ENCODE measurements at regions not wholly inside any gene's neighbourhood (a gene's known extent, or its start where the extent isn't known, plus 50 kb on each side); places are given as distances from the start of the nearest gene placed in this dataset.

DNA sequence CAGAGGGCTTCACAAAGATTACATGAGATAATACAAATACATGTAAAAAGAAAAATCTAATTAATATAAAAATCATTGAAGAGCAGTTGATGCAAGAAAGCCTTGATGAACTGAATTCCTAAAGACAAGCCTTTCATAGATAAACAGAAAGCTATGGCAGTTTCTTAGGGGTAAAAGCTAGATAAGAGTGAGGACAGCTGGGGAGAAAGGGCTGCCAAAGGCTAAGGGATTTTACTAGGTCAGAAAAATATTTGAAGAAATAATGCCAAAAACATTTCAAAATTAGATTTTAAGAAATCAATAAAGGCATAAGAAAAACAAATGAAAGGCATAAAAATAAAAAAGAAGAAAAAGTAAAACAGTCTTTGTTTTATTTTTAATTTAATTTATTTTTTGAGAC is 107.9 kb upstream of the ZNF366 start:
- Histone ChIP-seq H3K4me3 (no peak overlapping the region), H3K27ac (no peak overlapping the region), H3K9me3 (ENCODE audit: low read depth) (no peaks in the 10 kb centered on the region), H3K36me3 (no peaks in the 10 kb centered on the region), H3K27me3 (no peaks in the 10 kb centered on the region), H3K4me1 (ENCODE audit: low read depth) (no peaks in the 10 kb centered on the region)
- DNase-seq (ENCODE audit: low read depth in 1 of 2, low spot score in 1 of 2), result peak in 1 of 2 donors; percentile 30
- TF ChIP-seq, protein P1, sequence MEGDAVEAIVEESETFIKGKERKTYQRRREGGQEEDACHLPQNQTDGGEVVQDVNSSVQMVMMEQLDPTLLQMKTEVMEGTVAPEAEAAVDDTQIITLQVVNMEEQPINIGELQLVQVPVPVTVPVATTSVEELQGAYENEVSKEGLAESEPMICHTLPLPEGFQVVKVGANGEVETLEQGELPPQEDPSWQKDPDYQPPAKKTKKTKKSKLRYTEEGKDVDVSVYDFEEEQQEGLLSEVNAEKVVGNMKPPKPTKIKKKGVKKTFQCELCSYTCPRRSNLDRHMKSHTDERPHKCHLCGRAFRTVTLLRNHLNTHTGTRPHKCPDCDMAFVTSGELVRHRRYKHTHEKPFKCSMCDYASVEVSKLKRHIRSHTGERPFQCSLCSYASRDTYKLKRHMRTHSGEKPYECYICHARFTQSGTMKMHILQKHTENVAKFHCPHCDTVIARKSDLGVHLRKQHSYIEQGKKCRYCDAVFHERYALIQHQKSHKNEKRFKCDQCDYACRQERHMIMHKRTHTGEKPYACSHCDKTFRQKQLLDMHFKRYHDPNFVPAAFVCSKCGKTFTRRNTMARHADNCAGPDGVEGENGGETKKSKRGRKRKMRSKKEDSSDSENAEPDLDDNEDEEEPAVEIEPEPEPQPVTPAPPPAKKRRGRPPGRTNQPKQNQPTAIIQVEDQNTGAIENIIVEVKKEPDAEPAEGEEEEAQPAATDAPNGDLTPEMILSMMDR (IDR thresholded peaks at IDR 0.05; ENCODE audit: low read depth, low read length), result no peak

GRCh38 chr5:72613515-72613914 is 106.3 kb upstream of the ZNF366 start:
- H3K9me3 ChIP-seq (ENCODE audit: low read depth), result no peaks in the 10 kb centered on the region
- H3K4me1 ChIP-seq (ENCODE audit: low read depth), result no peaks in the 10 kb centered on the region
- no peaks in the 10 kb centered on the region for H3K27me3 ChIP-seq
- H3K36me3 ChIP-seq, result no peaks in the 10 kb centered on the region
- no peak overlapping the region for H3K4me3 ChIP-seq
- no peak overlapping the region for H3K27ac ChIP-seq
- TF ChIP-seq, protein P1 (IDR thresholded peaks at IDR 0.05; ENCODE audit: low read depth, low read length), result no peak
- no peak for DNase-seq (ENCODE audit: low read depth in 1 of 2, low spot score in 1 of 2)

- no peak for DNase-seq (ENCODE audit: low read depth in 1 of 2, low spot score in 1 of 2)
- TF ChIP-seq, protein P1 (IDR thresholded peaks at IDR 0.05; ENCODE audit: low read depth, low read length), result no peak
- Histone ChIP-seq H3K4me1 (ENCODE audit: low read depth) (no peaks in the 10 kb centered on the region), H3K27ac (no peak overlapping the region), H3K9me3 (ENCODE audit: low read depth) (no peaks in the 10 kb centered on the region), H3K36me3 (no peaks in the 10 kb centered on the region), H3K4me3 (no peak overlapping the region), H3K27me3 (no peaks in the 10 kb centered on the region)
Observed at GRCh38 chr5:72612810-72613209, 105.6 kb upstream of the ZNF366 start.

- Histone ChIP-seq H3K4me1 (ENCODE audit: low read depth) (no peaks in the 10 kb centered on the region), H3K27me3 (no peaks in the 10 kb centered on the region), H3K9me3 (ENCODE audit: low read depth) (no peaks in the 10 kb centered on the region), H3K36me3 (no peaks in the 10 kb centered on the region), H3K27ac (no peak overlapping the region), H3K4me3 (no peak overlapping the region)
- DNase-seq (ENCODE audit: low read depth in 1 of 2, low spot score in 1 of 2), result peak; percentile 89
- TF ChIP-seq, protein P1 (IDR thresholded peaks at IDR 0.05; ENCODE audit: low read depth, low read length), result peak; percentile 99
Observed at GRCh38 chr5:72611118-72611730, 104.0 kb upstream of the ZNF366 start.

DNA sequence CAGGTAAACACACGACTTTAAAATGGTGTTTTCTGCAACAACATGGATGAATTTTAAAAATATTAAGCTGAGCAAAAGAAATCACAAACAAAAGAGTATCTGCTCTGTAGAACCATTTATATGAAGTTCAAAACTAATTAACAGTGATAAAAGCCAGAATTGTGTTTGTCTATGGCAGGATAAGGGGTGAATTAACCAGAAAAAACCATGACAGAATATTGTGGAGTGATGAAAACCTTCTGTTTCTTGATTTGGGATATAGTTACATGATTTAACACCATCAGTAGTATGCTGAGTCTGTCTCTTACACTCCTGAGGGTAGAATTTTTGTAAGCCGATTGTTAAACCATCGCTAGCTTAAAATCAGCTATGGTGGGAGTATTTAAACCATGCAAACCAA is 101.7 kb upstream of the ZNF366 start:
- H3K27ac ChIP-seq, result no peak overlapping the region
- H3K4me3 ChIP-seq, result no peak overlapping the region
- no peaks in the 10 kb centered on the region for H3K27me3 ChIP-seq
- no peaks in the 10 kb centered on the region for H3K4me1 ChIP-seq (ENCODE audit: low read depth)
- TF ChIP-seq, protein P1 (IDR thresholded peaks at IDR 0.05; ENCODE audit: low read depth, low read length), result no peak
- DNase-seq (ENCODE audit: low read depth in 1 of 2, low spot score in 1 of 2), result no peak
- no peaks in the 10 kb centered on the region for H3K36me3 ChIP-seq
- no peaks in the 10 kb centered on the region for H3K9me3 ChIP-seq (ENCODE audit: low read depth)

Data from cardiac muscle cell (in vitro differentiated cells and primary cell).